ENCODE measurements at regions not wholly inside any gene's neighbourhood (a gene's known extent, or its start where the extent isn't known, plus 50 kb on each side); places are given as distances from the start of the nearest gene placed in this dataset.

DNA sequence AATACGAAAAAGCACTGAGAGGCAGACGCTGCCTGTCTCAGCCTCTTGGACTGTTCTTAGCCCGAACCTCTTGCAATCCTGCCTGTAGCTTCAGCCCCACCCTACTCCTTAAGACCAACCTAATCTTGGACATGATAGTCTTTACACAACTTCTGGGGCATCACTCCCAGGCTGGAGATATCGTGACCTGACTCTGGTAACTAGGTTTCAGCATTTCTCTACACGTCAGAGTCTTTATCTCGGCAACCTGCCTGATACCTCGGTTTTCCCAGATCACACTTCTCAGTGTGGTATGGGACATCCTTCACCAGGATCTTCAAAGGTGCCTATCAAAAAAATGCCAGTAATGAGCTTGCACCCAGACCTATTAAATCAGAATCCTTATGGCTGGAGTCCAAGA is 590.2 kb upstream of the KCNMB2 start:
- no peak for TF ChIP-seq RFX3 (CRISPR knock-in tag; IDR thresholded peaks at IDR 0.05)
- TF ChIP-seq, protein P1, sequence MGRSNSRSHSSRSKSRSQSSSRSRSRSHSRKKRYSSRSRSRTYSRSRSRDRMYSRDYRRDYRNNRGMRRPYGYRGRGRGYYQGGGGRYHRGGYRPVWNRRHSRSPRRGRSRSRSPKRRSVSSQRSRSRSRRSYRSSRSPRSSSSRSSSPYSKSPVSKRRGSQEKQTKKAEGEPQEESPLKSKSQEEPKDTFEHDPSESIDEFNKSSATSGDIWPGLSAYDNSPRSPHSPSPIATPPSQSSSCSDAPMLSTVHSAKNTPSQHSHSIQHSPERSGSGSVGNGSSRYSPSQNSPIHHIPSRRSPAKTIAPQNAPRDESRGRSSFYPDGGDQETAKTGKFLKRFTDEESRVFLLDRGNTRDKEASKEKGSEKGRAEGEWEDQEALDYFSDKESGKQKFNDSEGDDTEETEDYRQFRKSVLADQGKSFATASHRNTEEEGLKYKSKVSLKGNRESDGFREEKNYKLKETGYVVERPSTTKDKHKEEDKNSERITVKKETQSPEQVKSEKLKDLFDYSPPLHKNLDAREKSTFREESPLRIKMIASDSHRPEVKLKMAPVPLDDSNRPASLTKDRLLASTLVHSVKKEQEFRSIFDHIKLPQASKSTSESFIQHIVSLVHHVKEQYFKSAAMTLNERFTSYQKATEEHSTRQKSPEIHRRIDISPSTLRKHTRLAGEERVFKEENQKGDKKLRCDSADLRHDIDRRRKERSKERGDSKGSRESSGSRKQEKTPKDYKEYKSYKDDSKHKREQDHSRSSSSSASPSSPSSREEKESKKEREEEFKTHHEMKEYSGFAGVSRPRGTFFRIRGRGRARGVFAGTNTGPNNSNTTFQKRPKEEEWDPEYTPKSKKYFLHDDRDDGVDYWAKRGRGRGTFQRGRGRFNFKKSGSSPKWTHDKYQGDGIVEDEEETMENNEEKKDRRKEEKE (IDR thresholded peaks at IDR 0.05): no peak
- no peak for TF ChIP-seq SP2 (CRISPR knock-in tag; IDR thresholded peaks at IDR 0.05)
- no peak for TF ChIP-seq ZFP1 (CRISPR knock-in tag; IDR thresholded peaks at IDR 0.05)
- TF ChIP-seq ZNF160 (CRISPR knock-in tag; IDR thresholded peaks at IDR 0.05): no peak
- no peak for TF ChIP-seq MED13 (CRISPR knock-in tag; IDR thresholded peaks at IDR 0.05)
- TF ChIP-seq, protein P2, sequence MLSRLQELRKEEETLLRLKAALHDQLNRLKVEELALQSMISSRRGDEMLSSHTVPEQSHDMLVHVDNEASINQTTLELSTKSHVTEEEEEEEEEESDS (CRISPR knock-in tag; IDR thresholded peaks at IDR 0.05; ENCODE audit: borderline replicate concordance): no peak
- no peak for TF ChIP-seq POLR2A (IDR thresholded peaks at IDR 0.05; ENCODE audit: insufficient read depth in 1 of 2, low read depth in 2 of 2, low read length in 2 of 2)
- TF ChIP-seq, protein P3, sequence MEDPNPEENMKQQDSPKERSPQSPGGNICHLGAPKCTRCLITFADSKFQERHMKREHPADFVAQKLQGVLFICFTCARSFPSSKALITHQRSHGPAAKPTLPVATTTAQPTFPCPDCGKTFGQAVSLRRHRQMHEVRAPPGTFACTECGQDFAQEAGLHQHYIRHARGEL (CRISPR knock-in tag; IDR thresholded peaks at IDR 0.05): no peak
- no peak for TF ChIP-seq ZNF780A (CRISPR knock-in tag; IDR thresholded peaks at IDR 0.05)
- TF ChIP-seq, protein P4, sequence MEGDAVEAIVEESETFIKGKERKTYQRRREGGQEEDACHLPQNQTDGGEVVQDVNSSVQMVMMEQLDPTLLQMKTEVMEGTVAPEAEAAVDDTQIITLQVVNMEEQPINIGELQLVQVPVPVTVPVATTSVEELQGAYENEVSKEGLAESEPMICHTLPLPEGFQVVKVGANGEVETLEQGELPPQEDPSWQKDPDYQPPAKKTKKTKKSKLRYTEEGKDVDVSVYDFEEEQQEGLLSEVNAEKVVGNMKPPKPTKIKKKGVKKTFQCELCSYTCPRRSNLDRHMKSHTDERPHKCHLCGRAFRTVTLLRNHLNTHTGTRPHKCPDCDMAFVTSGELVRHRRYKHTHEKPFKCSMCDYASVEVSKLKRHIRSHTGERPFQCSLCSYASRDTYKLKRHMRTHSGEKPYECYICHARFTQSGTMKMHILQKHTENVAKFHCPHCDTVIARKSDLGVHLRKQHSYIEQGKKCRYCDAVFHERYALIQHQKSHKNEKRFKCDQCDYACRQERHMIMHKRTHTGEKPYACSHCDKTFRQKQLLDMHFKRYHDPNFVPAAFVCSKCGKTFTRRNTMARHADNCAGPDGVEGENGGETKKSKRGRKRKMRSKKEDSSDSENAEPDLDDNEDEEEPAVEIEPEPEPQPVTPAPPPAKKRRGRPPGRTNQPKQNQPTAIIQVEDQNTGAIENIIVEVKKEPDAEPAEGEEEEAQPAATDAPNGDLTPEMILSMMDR (CRISPR knock-in tag; IDR thresholded peaks at IDR 0.05): no peak
- TF ChIP-seq NFIC (IDR thresholded peaks at IDR 0.05; ENCODE audit: low read length): no peak
- TF ChIP-seq, protein P5, sequence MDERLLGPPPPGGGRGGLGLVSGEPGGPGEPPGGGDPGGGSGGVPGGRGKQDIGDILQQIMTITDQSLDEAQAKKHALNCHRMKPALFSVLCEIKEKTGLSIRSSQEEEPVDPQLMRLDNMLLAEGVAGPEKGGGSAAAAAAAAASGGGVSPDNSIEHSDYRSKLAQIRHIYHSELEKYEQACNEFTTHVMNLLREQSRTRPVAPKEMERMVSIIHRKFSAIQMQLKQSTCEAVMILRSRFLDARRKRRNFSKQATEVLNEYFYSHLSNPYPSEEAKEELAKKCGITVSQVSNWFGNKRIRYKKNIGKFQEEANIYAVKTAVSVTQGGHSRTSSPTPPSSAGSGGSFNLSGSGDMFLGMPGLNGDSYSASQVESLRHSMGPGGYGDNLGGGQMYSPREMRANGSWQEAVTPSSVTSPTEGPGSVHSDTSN (CRISPR knock-in tag; IDR thresholded peaks at IDR 0.05): no peak
- no peak for TF ChIP-seq ZNF12 (CRISPR knock-in tag; IDR thresholded peaks at IDR 0.05)
